HEK293T (cell line): ENCODE measurements at regions not wholly inside any gene's neighbourhood (a gene's known extent, or its start where the extent isn't known, plus 50 kb on each side); places are given as distances from the start of the nearest gene placed in this dataset.

Experiments used
- BHLHE40 ChIP-seq: fragments of 450-650 bp; IDR thresholded peaks from 2 replicates; pipeline ENCODE4 v1.6.1; 2016; ENCODE audit warnings: mild to moderate bottlenecking, moderate library complexity, borderline replicate concordance
- CTBP1 ChIP-seq: fragments of 450-650 bp; IDR thresholded peaks from 2 replicates; pipeline ENCODE4 v1.6.1; 2016; ENCODE audit warnings: borderline replicate concordance
- ELF4 ChIP-seq: fragments of 450-650 bp; IDR thresholded peaks from 2 replicates; pipeline ENCODE4 v1.6.1; 2017; ENCODE audit warnings: antibody characterized with exemption
- FOXA1 ChIP-seq: fragments of 450-650 bp; IDR thresholded peaks from 2 replicates; pipeline ENCODE4 v1.6.1; 2016; ENCODE audit warnings: mild to moderate bottlenecking
- SP1 ChIP-seq: fragments of 450-650 bp; IDR thresholded peaks from 2 replicates; pipeline ENCODE4 v1.6.1; 2017
- TARDBP ChIP-seq: fragments of 450-650 bp; IDR thresholded peaks from 2 replicates; pipeline ENCODE4 v1.6.1; 2016
- ZNF384 ChIP-seq: fragments of 450-650 bp; IDR thresholded peaks from 2 replicates; pipeline ENCODE4 v1.6.1; 2016
- TF ChIP-seq, protein P1 (sequence below): fragments of 450-650 bp; IDR thresholded peaks from 2 replicates; pipeline ENCODE4 v1.6.1; 2016

DNA sequence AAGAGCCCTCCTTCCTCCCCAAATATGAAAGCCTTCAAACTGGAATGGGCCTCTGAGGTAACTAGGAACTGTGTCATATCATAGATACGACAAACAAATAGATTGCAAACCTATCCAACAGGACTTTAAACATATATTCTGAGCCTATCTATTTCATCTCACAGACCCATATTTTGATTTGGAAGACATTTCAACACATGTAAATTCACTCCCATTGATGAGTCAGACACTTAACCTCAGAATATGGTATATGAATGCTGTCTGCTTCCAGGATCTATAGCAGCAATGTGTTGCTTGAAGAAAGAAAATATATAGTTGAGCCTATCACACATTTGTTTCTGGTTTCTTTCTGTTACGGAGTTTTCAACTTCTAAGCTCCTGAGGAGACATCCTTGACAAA, 221.9 kb upstream of the SAMSN1 start:
- TF ChIP-seq, protein P1, sequence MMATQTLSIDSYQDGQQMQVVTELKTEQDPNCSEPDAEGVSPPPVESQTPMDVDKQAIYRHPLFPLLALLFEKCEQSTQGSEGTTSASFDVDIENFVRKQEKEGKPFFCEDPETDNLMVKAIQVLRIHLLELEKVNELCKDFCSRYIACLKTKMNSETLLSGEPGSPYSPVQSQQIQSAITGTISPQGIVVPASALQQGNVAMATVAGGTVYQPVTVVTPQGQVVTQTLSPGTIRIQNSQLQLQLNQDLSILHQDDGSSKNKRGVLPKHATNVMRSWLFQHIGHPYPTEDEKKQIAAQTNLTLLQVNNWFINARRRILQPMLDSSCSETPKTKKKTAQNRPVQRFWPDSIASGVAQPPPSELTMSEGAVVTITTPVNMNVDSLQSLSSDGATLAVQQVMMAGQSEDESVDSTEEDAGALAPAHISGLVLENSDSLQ: no peak
- no peak for TF ChIP-seq SP1
- TF ChIP-seq TARDBP: no peak
- no peak for TF ChIP-seq BHLHE40
- TF ChIP-seq FOXA1: no peak
- TF ChIP-seq CTBP1: no peak
- no peak for TF ChIP-seq ELF4
- no peak for TF ChIP-seq ZNF384
